ENCODE measurements at regions not wholly inside any gene's neighbourhood (a gene's known extent, or its start where the extent isn't known, plus 50 kb on each side); places are given as distances from the start of the nearest gene placed in this dataset.

DNA sequence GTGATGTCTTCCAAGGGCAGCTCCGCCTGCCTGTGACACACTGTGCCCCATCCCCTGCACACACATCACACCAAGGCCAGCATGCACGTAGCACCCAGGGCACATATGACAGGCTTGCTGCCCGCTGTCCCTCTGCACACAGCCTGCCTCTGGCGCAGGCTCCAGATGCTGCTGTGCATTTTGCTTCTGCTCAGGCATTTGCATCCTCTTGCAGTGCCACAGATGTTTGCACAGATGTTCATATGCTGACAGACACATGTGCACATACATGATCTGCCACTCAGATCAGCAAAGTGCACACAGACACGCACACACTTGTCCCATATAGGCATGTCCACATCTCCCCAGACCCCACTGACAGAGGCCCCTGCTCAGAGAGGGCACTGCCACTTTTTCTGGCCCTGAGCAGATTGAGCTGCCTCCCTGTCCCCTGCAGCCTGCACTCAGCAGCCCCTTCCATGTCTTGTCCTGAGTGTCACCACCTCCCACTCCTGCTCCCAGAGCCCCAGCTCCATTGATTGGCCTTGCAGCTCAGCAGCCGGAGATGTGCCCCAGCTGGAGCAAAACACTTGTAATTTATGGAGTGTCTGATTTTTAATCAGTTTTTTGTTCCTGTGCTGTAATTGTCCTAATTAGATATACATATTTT, 115.1 kb upstream of the RPL38 start:
- no peak for DNase-seq (ENCODE audit: low read depth)

DNA sequence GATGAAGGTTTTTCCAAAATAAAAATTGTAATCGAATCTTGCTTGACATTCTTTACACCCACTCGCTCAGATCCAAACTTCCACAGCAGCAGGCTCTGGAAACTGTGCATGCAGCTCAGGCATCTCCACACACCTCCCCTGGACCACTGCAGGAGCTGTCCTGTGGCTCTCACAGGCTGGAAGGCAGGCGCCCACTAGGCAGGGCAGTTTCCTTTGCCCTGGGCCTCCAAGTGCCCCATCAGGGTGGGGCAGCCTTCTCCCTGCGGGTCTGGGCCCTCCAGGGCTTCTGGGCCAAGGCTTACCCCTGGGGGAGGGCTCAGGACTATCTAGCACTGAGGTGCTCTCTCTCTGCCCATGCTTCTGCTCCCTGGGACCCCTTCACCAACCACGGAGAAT, 114.5 kb upstream of the RPL38 start:
- no peak for DNase-seq (ENCODE audit: low read depth)

DNA sequence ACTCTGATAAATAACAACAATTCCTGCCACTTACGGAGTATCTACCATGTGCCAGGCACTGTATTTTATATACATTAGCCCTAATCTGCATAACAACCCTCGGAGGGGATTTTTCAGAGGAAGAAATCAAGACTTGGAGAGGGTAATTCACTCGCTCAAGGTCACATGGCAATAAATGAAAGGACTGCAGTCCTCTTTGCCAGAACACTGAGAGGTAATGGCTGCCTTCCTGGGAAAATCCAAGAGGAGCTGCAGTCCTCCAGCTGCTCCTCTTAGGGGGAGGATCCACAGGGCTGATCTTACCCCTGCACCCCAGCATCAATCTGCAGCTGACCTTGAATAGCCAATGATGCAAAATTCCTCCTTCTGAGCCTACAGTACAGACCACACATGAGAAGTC, 114.1 kb upstream of the RPL38 start:
- DNase-seq (ENCODE audit: low read depth), result no peak

- DNase-seq (ENCODE audit: low read depth), result peak; percentile 16
These were observed 113.5 kb upstream of the RPL38 start for GRCh38 chr17:74089869-74090464.

GRCh38 chr17:74094651-74095050, 108.8 kb upstream of the RPL38 start:
- DNase-seq (ENCODE audit: low read depth), result no peak

DNA sequence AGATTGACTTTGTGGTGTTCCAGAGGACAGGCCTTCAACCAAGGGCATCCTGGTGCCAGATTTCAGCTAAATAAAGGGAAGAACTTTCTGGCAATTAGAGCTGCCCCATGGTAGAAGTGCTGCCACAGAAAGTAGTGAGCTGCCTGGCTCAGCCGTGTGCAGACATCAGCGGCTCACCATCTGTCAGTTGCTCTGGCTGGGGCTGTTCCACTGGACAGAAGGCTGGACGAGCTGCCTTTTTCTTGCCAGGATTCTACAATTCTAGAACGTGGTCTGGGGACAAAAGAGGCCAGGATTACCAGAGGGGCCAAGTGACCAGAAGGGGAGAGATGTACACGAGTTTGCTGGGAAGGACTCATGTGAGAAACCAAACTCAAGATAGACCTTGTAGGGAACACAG, 107.0 kb upstream of the RPL38 start:
- no peak for DNase-seq (ENCODE audit: low read depth)

DNA sequence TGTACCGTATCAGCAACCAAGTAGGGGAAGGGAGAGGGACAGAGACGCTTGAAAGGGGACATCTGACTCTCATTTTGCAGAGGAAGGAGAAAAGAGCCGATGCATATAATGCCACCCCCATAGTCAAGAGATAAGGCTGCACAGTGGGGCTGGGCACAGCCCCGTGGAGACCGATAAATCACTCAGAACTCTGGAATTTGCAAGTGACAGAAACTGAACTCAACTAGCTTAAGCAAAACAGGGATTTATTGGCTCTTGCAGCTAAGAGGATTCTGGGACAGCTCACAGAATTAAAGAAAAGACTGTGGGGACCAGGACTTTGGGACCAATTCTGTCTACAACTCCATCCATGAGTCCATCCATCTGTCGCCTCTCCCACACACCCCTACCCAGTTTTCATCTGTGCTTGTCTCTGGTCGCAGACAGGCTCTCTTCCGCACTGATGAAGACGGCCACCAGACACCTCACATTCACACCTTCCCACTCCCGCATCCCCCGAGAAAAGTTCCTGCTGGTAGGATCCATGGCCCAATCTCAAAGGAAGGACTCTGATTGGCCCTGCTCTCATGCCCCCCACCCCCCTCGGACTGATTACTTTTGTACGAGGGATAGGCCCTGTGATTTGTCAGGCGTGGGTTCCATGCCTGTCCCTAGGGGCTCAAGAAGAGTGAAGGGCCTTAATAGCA, 105.9 kb upstream of the RPL38 start:
- no peak for DNase-seq (ENCODE audit: low read depth)

- no peak for DNase-seq (ENCODE audit: low read depth)
These were observed 105.1 kb upstream of the RPL38 start for GRCh38 chr17:74098136-74099024.

- DNase-seq (ENCODE audit: low read depth), result no peak
These were observed 103.8 kb upstream of the RPL38 start for GRCh38 chr17:74099442-74100340.

DNA sequence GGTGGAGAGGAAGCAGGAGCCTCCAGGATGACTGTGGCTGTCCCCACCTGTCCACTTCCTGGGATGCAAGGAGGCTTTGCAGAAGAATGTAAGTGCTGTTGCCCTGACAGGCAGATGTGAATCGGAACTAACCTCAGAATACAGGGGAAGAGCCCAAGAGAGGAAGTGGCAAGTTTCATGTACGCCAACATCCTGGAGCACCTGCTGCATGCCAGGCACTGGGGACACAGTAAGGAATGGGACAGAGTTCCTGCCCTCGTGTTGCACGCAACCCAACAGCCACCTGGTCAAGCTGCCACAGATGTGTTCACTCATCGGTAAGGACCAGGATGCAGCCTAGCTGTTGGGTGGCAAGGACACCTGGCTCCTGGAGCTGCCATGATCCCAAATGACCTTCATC, 98.6 kb upstream of the RPL38 start:
- no peak for DNase-seq (ENCODE audit: low read depth)

DNA sequence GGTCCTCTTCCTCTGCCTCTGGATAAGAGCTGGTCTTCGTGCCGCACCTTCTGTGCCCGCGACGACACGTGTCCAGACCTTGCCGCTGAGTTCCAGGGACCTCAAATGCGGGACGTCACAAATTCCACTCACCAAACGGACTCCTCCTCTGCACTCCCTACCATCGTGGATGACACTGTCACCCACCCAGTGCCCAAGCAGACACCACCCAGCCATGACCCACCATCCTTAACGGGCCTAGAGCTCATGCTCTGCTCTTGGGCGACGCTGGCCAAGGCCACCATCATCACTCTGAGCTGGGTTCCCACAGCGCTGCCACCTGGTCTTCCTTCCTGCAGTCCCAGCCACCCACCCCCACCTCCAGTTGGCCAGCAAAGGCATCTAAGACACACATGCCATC, 96.4 kb upstream of the RPL38 start:
- no peak for DNase-seq (ENCODE audit: low read depth)

DNA sequence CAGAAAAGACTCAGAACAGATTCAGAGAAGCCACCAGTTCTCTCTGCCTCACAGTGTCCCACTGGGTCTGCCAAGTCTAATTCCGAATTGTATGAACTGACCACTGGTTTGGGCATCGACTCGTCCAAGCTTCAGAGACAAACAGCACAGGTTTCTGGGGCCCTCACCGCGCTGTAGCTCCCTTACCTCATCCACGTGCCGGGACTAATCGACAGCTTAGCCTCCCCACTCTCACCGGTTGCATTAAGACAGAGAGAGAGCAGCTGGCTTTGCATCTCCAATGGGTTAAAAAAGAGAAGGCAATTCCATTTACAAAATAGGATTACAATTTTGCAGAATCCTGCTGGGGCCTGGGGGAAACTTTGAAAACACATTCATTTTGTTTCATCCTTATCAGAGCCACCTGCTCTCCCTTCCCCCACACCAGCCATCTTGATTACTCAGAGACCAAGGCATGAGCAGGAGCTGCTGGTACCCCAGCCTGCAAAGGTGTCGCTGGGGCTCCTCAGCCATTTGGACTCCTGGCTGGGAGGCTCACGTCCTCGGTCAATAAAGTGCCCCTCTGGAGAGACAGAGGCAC, 95.3 kb upstream of the RPL38 start:
- no peak for DNase-seq (ENCODE audit: low read depth)

- no peak for DNase-seq (ENCODE audit: low read depth)
These were observed 93.0 kb upstream of the RPL38 start for GRCh38 chr17:74110467-74110866.

DNA sequence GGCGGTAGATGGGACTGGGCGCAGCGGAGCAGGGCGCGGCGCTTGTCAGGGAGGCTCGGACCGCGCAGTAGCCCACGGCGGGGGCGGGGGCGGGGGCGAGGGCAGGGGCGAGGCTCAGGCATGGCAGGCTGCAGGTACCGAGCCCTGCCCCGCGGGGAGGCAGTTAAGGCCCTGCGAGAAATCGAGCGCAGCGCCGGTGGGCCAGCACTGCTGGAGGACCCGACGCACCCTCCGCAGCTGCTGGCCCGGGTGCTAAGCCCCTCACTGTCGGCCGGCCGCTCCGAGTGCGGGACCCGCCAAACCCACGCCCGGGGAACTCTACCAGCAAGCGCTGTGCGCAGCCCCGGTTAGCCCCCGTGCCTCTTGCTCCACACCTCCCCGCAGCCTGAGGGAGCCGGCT, 90.2 kb upstream of the RPL38 start:
- no peak for DNase-seq (ENCODE audit: low read depth)

GRCh38 chr17:74113952-74114351, 89.5 kb upstream of the RPL38 start:
- DNase-seq (ENCODE audit: low read depth), result no peak

DNA sequence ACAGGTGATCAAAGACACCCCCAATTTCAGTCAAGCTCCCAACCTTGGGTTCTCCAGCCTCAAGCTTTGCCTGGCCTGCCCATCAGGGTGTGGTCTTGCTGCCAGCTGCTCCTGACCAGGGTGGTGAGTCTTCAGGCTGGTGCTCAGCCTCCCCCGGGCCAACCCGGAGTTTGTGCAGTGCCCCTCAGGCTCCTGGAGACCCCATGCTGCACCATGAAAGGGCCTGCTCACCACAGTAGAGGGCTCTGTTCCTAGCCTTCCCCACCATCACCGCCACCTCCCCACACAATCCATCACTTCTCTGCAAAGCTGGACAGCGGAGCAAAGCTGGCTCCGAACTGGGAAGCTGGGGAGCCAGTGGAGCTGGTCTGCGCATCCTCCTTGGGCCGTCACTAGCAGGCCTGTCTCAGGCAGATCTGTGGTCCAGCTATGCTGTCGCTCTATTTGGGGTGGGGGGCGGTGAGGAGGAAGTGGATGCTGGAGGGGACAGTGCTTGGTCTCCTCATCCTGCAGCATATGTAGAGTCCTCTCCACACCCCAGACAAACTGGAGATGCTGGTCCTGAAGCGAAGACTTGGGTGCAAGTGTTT, 88.5 kb upstream of the RPL38 start:
- no peak for DNase-seq (ENCODE audit: low read depth)

DNA sequence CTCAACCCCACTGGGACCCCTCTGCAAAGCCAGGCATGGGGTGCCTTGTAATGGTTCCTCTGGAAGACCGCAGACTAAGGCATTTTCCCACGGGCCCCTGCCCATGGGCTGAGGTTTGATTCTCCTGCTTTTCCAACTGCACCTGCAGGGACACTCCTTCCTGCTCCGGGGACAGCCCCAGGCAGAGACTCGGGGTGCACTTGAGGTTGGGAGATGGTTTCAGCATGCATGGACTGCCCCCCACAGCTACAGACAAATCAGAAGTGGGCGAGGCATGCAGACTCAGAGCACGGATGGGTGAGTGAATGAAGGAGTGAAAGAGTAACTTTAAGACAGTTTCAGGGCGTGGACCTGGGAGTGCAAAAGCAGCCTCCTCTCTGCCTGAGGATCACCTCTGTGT, 87.9 kb upstream of the RPL38 start:
- DNase-seq (ENCODE audit: low read depth), result no peak

GRCh38 chr17:74116087-74116717, 87.3 kb upstream of the RPL38 start:
- no peak for DNase-seq (ENCODE audit: low read depth)

DNA sequence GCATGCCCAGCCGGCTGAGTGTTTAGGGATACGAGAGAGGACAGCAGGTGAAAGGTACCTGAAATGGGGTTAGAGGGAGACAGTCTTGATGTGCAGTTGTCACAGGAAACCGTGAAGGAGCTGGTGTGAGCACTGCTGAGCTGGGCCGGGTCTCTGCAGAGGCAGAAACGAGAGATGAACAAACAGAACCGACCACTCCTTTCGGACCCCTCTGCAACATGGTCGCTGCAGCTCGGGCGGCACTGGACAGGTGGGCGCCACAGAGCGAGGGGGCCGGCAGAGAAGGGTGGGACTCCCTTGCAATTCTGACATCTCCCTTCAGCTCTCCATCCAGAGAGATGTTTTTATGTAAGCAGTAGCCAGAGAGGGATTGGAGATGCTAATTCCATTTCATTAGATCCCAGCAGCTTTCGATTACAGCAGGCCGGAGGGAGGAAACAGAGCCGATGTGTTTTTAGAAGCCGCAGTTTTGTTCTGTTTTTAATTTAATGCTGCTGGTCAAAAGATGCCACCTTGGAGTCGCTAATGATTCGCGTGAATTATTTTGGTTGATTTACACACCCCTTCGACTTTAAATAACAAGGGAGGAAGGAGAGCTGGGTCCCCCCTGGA, 86.3 kb upstream of the RPL38 start:
- no peak for DNase-seq (ENCODE audit: low read depth)

DNA sequence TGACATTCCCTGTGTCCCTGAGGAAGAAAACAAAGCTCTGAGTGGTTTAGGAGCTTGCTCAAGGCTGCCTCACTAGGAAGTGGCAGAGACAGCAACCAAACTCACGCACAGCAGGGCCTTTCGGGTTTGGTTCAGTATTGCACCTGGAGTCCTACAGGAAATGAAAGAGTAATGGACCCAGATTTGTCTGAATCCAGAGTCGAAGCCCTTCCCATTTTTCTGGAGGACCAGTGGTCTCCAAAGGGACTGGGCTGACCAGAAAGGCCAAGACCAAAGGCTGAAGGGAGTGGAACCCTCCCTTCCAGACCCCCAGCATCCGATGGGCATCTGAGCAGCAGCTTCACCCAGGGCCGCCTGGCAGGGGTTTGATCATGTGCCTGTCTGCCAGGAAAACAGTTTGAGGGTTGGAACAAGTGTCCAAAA, 85.5 kb upstream of the RPL38 start:
- no peak for DNase-seq (ENCODE audit: low read depth)

Measured in activated T-cell treated with anti-CD3 and anti-CD28 coated beads for 24 hours (primary cell).